Hepatocyte (in vitro differentiated cells): ENCODE measurements at regions not wholly inside any gene's neighbourhood (a gene's known extent, or its start where the extent isn't known, plus 50 kb on each side); places are given as distances from the start of the nearest gene placed in this dataset.

Source experiments
- DNase-seq: peaks from one replicate; pipeline ENCODE4 v3.0.0-alpha.2; 2016; ENCODE audit warnings: low spot score
- H2AFZ ChIP-seq: fragments of 200-600 bp; sonication (generic); 2 replicates; pipeline ENCODE4 v1.6.0; 2016; ENCODE audit warnings: antibody characterized with exemption, mild to moderate bottlenecking
- H3K27ac ChIP-seq: fragments of 200-600 bp; sonication (generic); 2 replicates; pipeline ENCODE4 v1.5.1; 2016; ENCODE audit warnings: mild to moderate bottlenecking
- H3K27me3 ChIP-seq: fragments of 200-600 bp; sonication (generic); 2 replicates; pipeline ENCODE4 v1.6.1; 2016
- H3K36me3 ChIP-seq: fragments of 200-600 bp; sonication (generic); replicated peaks from 2 replicates; pipeline ENCODE4 v1.5.1; 2016; ENCODE audit warnings: low read depth; ENCODE audit not compliant: insufficient read depth
- H3K4me1 ChIP-seq: fragments of 200-600 bp; sonication (generic); 2 replicates; pipeline ENCODE4 v1.5.1; 2016; ENCODE audit warnings: mild to moderate bottlenecking, moderate library complexity; ENCODE audit not compliant: insufficient read depth
- H3K4me2 ChIP-seq: fragments of 200-600 bp; sonication (generic); 2 replicates; pipeline ENCODE4 v1.6.0; 2016
- H3K4me3 ChIP-seq: fragments of 200-600 bp; sonication (generic); 2 replicates; pipeline ENCODE4 v1.5.1; 2016; ENCODE audit warnings: mild to moderate bottlenecking
- H3K79me2 ChIP-seq: fragments of 200-600 bp; sonication (generic); 2 replicates; pipeline ENCODE4 v1.6.0; 2017; ENCODE audit warnings: mild to moderate bottlenecking
- H3K9me2 ChIP-seq: fragments of 200-600 bp; sonication (generic); replicated peaks from 2 replicates; pipeline ENCODE4 v1.6.0; 2017; ENCODE audit warnings: mild to moderate bottlenecking; ENCODE audit not compliant: insufficient read depth
- H3K9me3 ChIP-seq: fragments of 200-600 bp; sonication (generic); 2 replicates; pipeline ENCODE4 v1.5.1; 2016; ENCODE audit warnings: low read depth, mild to moderate bottlenecking
- H4K20me1 ChIP-seq: fragments of 200-600 bp; sonication (generic); 2 replicates; pipeline ENCODE4 v1.6.0; 2016; ENCODE audit warnings: mild to moderate bottlenecking; ENCODE audit not compliant: insufficient read depth, poor library complexity, severe bottlenecking
- EZH2 ChIP-seq: fragments of 200-600 bp; sonication (generic); IDR thresholded peaks from 2 replicates; pipeline ENCODE4 v1.6.1; 2016; ENCODE audit warnings: antibody characterized with exemption, mild to moderate bottlenecking, borderline replicate concordance
- EZH2phosphoT487 ChIP-seq: fragments of 200-600 bp; sonication (generic); IDR thresholded peaks from one replicate; pipeline ENCODE4 v1.6.1; 2018; ENCODE audit warnings: antibody characterized with exemption, mild to moderate bottlenecking, low read depth, moderate library complexity; ENCODE audit not compliant: unreplicated experiment, severe bottlenecking
- WGBS: methylation state at CpG from one replicate; pipeline ENCODE4 v1.1.6; 2016; ENCODE audit warnings: low lambda C conversion rate; ENCODE audit errors: missing lambda C conversion rate; 5-methylcytosine and 5-hydroxymethylcytosine counted together
- TF ChIP-seq, protein P1 (sequence below): fragments of 200-600 bp; sonication (generic); IDR thresholded peaks from 2 replicates; pipeline ENCODE4 v1.5.1; 2016; ENCODE audit warnings: antibody characterized with exemption, mild to moderate bottlenecking; ENCODE audit not compliant: poor library complexity

DNA sequence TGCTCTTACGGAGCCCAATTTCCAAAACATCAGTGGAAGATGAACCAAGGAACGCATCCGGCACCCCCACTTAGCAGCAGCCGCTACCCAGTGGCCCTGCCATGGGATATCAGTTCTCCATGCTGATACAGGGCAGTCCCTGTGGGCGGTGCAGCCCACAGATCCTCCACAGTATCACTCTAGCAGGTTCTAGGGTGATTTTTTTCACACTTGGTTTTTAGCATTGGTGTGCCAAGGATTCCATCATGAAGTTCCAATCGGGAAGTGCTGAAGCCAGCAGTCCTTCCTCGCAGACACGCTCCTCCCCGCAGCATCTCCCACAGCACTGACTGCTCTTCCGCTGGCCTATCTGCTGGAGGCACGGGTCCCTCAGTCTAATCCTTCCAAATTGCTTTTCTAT lies 261.9 kb downstream of the SYK start:
- H3K4me2 ChIP-seq = no peak overlapping the region
- H3K36me3 ChIP-seq = no peaks in the 10 kb centered on the region
- H3K79me2 ChIP-seq = no peaks in the 10 kb centered on the region
- H3K4me3 ChIP-seq = no peak overlapping the region
- H3K27me3 ChIP-seq = no peaks in the 10 kb centered on the region
- no peak overlapping the region for H2AFZ ChIP-seq
- no peaks in the 10 kb centered on the region for H4K20me1 ChIP-seq
- no peaks in the 10 kb centered on the region for H3K9me3 ChIP-seq
- no peak overlapping the region for H3K27ac ChIP-seq
- TF ChIP-seq, protein P1, sequence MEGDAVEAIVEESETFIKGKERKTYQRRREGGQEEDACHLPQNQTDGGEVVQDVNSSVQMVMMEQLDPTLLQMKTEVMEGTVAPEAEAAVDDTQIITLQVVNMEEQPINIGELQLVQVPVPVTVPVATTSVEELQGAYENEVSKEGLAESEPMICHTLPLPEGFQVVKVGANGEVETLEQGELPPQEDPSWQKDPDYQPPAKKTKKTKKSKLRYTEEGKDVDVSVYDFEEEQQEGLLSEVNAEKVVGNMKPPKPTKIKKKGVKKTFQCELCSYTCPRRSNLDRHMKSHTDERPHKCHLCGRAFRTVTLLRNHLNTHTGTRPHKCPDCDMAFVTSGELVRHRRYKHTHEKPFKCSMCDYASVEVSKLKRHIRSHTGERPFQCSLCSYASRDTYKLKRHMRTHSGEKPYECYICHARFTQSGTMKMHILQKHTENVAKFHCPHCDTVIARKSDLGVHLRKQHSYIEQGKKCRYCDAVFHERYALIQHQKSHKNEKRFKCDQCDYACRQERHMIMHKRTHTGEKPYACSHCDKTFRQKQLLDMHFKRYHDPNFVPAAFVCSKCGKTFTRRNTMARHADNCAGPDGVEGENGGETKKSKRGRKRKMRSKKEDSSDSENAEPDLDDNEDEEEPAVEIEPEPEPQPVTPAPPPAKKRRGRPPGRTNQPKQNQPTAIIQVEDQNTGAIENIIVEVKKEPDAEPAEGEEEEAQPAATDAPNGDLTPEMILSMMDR = no peak
- TF ChIP-seq EZH2phosphoT487 = no peak
- no peak for TF ChIP-seq EZH2
- H3K9me2 ChIP-seq = no peaks in the 10 kb centered on the region
- H3K4me1 ChIP-seq = peaks cover 14% of the 10 kb centered on the region
- no peak for DNase-seq
- WGBS = 96% methylated on average over 11 of the region's 11 CpGs

DNA sequence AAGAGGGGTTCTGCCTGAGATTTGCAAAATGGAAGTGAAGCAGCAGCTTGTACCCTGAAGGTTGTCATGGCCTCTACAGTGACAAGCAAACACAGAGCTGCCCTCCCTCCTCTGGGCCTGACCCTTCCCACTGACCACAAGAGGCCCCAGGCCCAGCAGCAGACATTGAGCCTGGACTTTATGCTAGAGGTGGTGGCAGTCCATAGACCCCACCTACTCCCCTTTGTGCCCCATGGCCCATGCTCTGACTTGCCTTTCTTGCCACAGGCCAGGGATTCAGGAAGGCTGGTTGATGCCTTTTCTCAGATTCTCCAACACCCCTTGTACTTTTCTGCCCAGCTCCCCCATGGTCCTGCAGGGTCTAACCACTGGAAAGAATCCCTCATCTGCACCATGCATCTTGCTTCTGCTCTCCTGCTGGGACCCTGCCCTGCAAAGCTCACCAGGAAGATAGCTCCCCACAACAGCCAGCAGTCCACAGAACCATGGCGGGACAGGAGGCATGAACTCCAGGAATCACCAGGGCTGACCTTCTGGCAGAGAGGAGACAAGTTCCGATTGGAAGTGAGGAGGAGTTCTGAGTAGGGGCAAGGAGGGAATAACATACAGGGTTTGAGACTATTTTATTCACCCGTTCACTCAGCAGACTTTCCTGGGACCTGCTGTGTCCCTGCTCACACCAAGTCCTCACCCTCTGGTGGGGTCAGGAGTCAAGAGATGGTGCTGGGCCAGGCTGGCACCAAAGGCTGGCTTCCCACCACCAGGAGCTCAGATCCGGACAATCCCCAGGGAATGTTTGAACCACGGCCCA lies 263.8 kb downstream of the SYK start:
- Histone ChIP-seq H4K20me1 (no peaks in the 10 kb centered on the region), H2AFZ (no peak overlapping the region), H3K4me3 (no peak overlapping the region), H3K4me2 (no peak overlapping the region), H3K27me3 (no peaks in the 10 kb centered on the region), H3K36me3 (no peaks in the 10 kb centered on the region), H3K9me2 (no peaks in the 10 kb centered on the region), H3K9me3 (no peaks in the 10 kb centered on the region), H3K4me1 (peaks cover 9% of the 10 kb centered on the region), H3K27ac (no peak overlapping the region), H3K79me2 (no peaks in the 10 kb centered on the region)
- TF ChIP-seq, protein P1 = no peak
- TF ChIP-seq EZH2phosphoT487 (no peak), EZH2 (no peak)
- no peak for DNase-seq
- 96% methylated on average over 5 of the region's 5 CpGs for WGBS

DNA sequence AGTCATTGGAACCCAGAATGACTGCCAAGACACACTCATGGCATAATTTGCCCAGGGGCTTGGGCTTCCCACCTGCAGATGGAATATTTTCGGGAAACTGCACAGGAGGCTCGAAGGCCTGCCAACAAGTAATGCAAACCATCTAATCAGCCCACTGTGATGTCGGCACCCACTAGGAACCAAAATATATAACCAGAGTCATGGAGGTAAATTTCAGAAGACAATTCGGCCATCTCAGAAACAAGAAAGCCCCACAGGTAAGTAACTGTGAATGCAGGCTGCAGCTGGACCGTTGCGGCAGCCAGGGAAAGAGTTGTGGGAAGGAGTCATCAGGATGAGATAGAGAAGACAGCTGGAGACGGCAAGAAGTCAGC lies 264.4 kb downstream of the SYK start:
- H3K4me1 ChIP-seq = peaks cover 6% of the 10 kb centered on the region
- H3K9me2 ChIP-seq = no peaks in the 10 kb centered on the region
- H3K4me2 ChIP-seq = no peak overlapping the region
- no peak overlapping the region for H3K27ac ChIP-seq
- TF ChIP-seq, protein P1 = no peak
- no peak for TF ChIP-seq EZH2phosphoT487
- TF ChIP-seq EZH2 = no peak
- no peak overlapping the region for H2AFZ ChIP-seq
- 94% methylated on average over 7 of the region's 7 CpGs for WGBS
- H3K4me3 ChIP-seq = no peak overlapping the region
- H3K79me2 ChIP-seq = no peaks in the 10 kb centered on the region
- no peaks in the 10 kb centered on the region for H3K27me3 ChIP-seq
- DNase-seq = no peak
- no peaks in the 10 kb centered on the region for H3K36me3 ChIP-seq
- no peaks in the 10 kb centered on the region for H3K9me3 ChIP-seq
- no peaks in the 10 kb centered on the region for H4K20me1 ChIP-seq
